Keratinocyte (primary cell): ENCODE measurements at regions not wholly inside any gene's neighbourhood (a gene's known extent, or its start where the extent isn't known, plus 50 kb on each side); places are given as distances from the start of the nearest gene placed in this dataset.

Experiments used
- EZH2 ChIP-seq: IDR thresholded peaks from one replicate; pipeline ENCODE4 v1.6.1; 2012; ENCODE audit warnings: inconsistent platforms, mild to moderate bottlenecking, low read length, moderate library complexity
- TF ChIP-seq, protein P1 (sequence below), 3 experiments: IDR thresholded peaks in 1 of 3; conservative IDR thresholded peaks in 1 of 3; optimal IDR thresholded peaks in 1 of 3; 2 replicates in 2 of 3; 3 replicates in 1 of 3; pipeline versions ENCODE3 to v1.5.1; 2011; ENCODE audit warnings: low read length in 3 of 3, mild to moderate bottlenecking in 3 of 3, moderate library complexity in 2 of 3, control low read depth in 1 of 3, inconsistent platforms in 1 of 3; ENCODE audit not compliant: insufficient read depth in 2 of 3; ENCODE audit errors: extremely low read depth in 1 of 3

DNA sequence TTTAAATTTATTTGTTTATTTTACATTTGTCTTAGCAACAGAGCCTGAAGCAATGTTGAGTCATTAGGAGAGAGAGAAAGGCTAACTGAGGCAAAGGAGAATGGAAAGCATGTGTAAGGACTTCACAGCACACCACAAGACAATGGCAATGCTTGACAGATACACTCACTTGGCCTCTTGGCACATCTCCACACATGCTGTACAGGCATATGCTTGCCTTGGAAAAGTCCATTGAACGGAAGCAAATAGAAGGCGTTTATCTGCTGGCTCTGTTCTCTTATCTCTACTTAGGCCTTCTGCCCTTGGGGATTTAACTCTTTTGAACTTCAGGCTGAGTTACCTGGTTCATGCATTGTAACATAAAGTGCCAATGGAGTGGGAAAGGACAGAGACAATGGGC, 262.2 kb upstream of the POU3F1 start:
- TF ChIP-seq, protein P1, sequence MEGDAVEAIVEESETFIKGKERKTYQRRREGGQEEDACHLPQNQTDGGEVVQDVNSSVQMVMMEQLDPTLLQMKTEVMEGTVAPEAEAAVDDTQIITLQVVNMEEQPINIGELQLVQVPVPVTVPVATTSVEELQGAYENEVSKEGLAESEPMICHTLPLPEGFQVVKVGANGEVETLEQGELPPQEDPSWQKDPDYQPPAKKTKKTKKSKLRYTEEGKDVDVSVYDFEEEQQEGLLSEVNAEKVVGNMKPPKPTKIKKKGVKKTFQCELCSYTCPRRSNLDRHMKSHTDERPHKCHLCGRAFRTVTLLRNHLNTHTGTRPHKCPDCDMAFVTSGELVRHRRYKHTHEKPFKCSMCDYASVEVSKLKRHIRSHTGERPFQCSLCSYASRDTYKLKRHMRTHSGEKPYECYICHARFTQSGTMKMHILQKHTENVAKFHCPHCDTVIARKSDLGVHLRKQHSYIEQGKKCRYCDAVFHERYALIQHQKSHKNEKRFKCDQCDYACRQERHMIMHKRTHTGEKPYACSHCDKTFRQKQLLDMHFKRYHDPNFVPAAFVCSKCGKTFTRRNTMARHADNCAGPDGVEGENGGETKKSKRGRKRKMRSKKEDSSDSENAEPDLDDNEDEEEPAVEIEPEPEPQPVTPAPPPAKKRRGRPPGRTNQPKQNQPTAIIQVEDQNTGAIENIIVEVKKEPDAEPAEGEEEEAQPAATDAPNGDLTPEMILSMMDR (optimal IDR thresholded peaks at IDR 0.05 in 1 of 3, IDR thresholded peaks at IDR 0.05 in 1 of 3, conservative IDR thresholded peaks at IDR 0.05 in 1 of 3; ENCODE audit: extremely low read depth in 1 of 3, insufficient read depth in 2 of 3, low read length in 3 of 3), result no peak
- no peak for TF ChIP-seq EZH2
